ENCODE measurements at regions not wholly inside any gene's neighbourhood (a gene's known extent, or its start where the extent isn't known, plus 50 kb on each side); places are given as distances from the start of the nearest gene placed in this dataset.
"Not testable (repeated sequence)": the region's sequence is repeated elsewhere in the genome, so short reads cannot be mapped to it uniquely, and the experiment has no call there.

GRCh38 chr15:34700891-34701427, 53.8 kb downstream of the GJD2 start:
- DNase-seq (ENCODE audit: low spot score), result no peak

- DNase-seq (ENCODE audit: low spot score), result no peak
These were observed 54.7 kb downstream of the GJD2 start for GRCh38 chr15:34699968-34700640.

GRCh38 chr15:34696506-34696905, 58.3 kb downstream of the GJD2 start:
- no peak for DNase-seq (ENCODE audit: low spot score)

- DNase-seq (ENCODE audit: low spot score), result no peak
These were observed 61.6 kb downstream of the GJD2 start for GRCh38 chr15:34693053-34693744.

GRCh38 chr15:34691034-34691433, 63.8 kb downstream of the GJD2 start:
- DNase-seq (ENCODE audit: low spot score), result no peak

- DNase-seq (ENCODE audit: low spot score), result no peak
These were observed 66.1 kb downstream of the GJD2 start for GRCh38 chr15:34688699-34689098.

GRCh38 chr15:34684351-34684750, 70.4 kb downstream of the GJD2 start:
- DNase-seq (ENCODE audit: low spot score), result no peak

GRCh38 chr15:34682674-34683073, 72.1 kb downstream of the GJD2 start:
- no peak for DNase-seq (ENCODE audit: low spot score)

- no peak for DNase-seq (ENCODE audit: low spot score)
These were observed 75.5 kb downstream of the GJD2 start for GRCh38 chr15:34679291-34679690.

- no peak for DNase-seq (ENCODE audit: low spot score)
These were observed 81.6 kb downstream of the GJD2 start for GRCh38 chr15:34673241-34673640.

- DNase-seq (ENCODE audit: low spot score), result peak; percentile 11
These were observed 82.2 kb upstream of the GOLGA8B start for GRCh38 chr15:34665498-34666116.

GRCh38 chr15:34664418-34664817, 81.0 kb upstream of the GOLGA8B start:
- no peak for DNase-seq (ENCODE audit: low spot score)

- DNase-seq (ENCODE audit: low spot score), result no peak
These were observed 79.7 kb upstream of the GOLGA8B start for GRCh38 chr15:34663101-34663500.

- DNase-seq (ENCODE audit: low spot score), result no peak
These were observed 75.6 kb upstream of the GOLGA8B start for GRCh38 chr15:34659056-34659455.

GRCh38 chr15:34657469-34658127, 74.1 kb upstream of the GOLGA8B start:
- no peak for DNase-seq (ENCODE audit: low spot score)

GRCh38 chr15:34656005-34656796, 72.8 kb upstream of the GOLGA8B start:
- no peak for DNase-seq (ENCODE audit: low spot score)

- DNase-seq (ENCODE audit: low spot score), result no peak
These were observed 71.9 kb upstream of the GOLGA8B start for GRCh38 chr15:34655326-34655725.

- no peak for DNase-seq (ENCODE audit: low spot score)
These were observed 71.2 kb upstream of the GOLGA8B start for GRCh38 chr15:34654625-34655024.

GRCh38 chr15:34653992-34654391, 70.5 kb upstream of the GOLGA8B start:
- no peak for DNase-seq (ENCODE audit: low spot score)

- not testable (repeated sequence) for DNase-seq (ENCODE audit: low spot score)
These were observed 69.9 kb upstream of the GOLGA8B start for GRCh38 chr15:34653326-34653725.

- DNase-seq (ENCODE audit: low spot score), result no peak
These were observed 69.2 kb upstream of the GOLGA8B start for GRCh38 chr15:34652726-34653033.
